Daoy (cell line): ENCODE measurements at regions not wholly inside any gene's neighbourhood (a gene's known extent, or its start where the extent isn't known, plus 50 kb on each side); places are given as distances from the start of the nearest gene placed in this dataset.
"Not testable (repeated sequence)": the region's sequence is repeated elsewhere in the genome, so short reads cannot be mapped to it uniquely, and the experiment has no call there.

Experiments
- DNase-seq: peaks from one replicate; pipeline ENCODE4 v3.0.0-alpha.2; 2015; ENCODE audit warnings: low read depth

DNA sequence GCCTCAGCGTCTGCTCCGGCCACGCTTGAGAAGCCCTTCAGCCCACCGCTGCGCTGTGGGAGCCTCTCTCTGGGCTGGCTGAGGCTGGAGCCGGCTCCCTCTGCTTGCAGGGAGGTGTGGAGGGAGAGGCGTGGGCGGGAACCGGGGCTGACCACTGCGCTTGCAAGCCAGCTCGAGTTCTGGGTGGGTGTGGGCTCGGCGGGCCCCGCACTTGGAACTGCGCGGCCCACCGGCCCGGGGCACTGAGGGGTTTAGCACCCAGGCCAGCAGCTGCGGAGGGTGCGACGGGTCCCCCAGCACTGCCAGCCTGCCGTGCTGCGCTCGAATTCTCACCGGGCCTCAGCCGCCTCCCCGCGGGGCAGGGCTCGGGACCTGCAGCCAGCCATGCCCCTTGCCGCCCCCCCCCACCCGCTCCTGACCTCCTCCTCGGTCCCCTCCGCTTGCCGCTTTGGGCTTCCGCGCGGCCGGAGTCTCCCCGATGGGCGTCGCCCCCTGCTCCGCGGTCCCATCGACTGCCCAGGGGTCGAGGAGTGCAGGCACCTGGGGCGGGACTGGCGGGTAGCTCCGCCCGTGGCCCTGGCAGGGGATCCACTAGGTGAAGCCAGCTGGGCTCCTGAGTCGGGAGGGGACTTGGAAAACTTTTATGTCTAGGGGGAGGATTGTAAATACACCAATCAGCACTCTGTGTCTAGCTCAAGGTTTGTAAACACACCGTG lies 106.7 kb downstream of the RAP2B start:
- no peak for DNase-seq

DNA sequence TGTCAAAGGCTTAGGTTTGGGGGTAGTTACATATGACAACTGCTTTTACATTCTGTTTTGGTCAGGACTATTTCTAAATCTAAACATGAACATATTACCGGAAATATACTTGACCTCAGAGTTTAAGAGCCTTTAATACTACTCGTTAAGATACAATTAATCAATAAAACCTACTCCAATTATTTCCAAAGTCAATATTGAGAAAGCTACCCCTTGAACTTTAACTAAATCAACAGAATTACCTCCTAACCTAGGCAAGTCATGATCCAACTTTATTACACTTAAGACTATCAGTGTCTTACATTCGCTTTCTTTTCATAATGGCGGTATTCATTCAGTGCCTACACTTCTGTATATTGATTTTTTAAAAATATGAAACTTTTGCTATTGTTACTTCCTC lies 107.7 kb downstream of the RAP2B start:
- DNase-seq = no peak

DNA sequence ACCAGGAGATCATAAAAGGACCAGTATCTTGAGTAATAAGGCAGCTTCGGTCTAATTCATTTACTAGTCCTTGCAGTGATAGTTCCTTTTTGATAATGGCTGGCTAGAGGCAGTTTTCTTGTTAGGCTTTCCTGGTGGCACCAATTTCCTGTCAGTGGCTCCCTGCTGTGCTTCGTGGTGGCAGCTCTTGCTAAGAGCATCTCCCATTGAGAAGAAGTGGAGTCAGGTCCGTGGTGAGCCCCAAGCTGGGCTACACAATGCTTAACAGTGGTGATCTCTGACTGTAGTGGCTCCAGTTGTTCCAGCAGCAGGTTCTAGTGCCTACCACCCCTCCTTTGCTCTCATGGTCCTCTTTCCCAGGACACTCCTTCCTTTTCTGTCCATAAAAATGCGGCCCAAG lies 111.2 kb downstream of the RAP2B start:
- DNase-seq = no peak

DNA sequence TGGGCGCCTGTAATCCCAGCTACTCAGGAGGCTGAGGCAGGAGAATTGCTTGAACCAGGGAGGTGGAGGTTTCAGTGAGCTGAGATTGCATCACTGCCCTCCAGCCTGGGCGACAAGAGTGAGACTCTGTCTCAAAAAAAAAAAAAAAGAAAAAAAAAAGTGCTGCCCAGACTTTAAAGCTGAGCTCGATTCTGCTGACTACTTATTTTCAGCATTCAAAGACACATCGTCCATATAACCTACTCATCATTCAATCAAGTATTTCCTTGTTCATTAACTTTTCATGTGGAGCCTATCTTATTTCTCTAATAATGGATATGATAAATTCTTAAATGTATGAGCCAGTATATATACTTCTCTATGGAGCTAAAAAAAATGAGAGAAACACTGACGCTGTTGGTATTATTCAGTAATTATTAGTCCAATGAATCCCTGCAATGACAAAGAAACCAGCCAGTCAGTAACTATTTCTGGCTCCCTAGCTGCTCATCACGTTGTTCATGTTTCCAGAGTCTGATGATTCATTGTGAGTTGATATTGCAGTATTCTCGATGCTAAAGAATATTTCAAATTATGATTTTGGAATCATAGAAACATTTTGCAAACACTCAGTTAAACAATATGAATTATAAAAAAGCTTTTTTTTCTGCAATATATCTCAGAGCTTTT lies 111.9 kb downstream of the RAP2B start:
- DNase-seq = no peak

DNA sequence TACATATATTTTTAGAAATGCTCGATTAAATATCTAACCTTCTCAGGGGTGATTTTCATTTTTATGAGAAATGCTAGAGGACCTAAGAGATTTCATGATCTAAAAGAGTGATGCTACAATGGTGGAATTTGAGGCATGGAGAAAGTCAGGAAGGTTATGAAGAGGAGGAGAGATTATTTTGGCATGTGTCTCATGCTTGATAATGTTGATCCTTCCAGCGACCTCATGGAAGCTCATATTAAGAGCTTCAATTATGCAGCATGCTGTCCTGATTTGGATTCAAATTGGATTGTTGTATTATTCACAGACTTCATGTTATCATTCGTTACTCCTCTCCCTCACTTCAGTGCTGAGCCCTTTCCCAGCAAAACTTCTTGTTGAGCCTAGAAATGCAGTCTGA lies 112.5 kb downstream of the RAP2B start:
- no peak for DNase-seq

DNA sequence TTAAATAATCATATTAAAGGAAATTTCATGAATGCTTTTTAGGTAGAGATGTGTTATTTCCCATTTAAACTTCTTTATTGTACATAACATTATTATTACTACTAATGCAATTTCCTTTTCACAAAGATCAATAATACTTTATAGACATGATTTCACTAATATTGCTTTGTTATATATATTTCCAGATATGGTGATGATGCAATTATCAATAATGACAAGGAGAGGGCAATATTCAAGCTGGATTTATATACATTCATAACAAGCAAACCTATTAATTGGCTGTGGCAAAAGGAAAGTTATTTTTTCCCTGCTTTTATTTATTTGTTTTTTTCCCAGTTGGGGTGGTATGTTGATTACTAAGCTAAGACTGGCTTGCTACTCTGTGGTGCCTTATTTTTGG lies 113.5 kb downstream of the RAP2B start:
- DNase-seq = no peak

DNA sequence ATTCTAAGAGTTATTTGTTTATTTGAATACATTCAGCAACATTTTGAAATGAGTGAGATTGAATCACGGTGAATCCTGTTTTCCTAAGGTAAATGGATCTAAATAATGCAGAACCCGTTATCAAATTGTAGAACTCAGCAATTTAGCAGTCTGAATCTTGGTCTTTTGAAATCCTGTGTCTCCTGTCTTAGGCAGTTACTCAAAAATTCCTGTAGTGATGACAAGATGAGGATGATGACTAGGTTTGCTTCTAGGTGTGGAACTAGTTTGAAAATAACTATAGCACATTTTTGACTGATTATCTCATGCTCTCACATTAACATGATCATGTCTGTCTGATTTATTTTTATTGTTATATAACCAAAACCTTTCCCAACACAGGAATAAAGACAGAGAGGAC lies 115.0 kb downstream of the RAP2B start:
- DNase-seq = no peak

DNA sequence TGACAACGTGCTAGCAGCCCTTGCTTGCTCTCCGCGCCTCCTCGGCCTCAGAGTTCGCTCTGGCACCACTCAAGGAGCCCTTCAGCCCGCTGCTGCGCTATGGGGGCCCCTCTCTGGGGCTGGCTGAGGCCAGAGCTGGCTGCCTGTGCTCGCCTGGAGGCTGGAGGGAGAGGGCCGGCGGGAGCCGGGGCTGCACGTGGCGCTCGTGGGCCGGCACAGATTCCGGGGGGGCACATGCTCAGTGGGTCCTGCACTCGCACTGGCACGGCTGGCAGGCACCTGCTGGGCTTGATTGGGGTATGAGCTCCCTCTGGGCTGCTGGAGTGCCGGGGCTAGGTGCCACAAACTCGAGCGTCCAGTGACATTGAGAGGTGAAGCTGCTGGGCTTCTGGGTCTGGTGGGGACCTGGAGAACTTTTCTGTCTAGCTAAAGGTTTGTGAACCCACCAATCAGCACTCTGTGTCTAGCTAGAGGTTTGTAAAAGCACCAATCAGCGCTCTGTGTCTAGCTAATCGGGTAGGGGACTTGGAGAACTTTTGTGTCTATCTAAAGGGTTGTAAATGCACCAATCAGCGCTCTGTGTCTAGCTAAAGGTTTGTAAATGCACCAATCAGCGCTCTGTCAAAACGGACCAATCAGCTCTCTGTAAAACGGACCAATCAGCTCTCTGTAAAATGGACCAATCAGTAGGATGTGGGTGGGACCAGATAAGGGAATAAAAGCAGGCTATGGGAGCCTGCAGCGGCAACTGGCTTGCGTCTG lies 119.4 kb downstream of the RAP2B start:
- DNase-seq = not testable (repeated sequence)

DNA sequence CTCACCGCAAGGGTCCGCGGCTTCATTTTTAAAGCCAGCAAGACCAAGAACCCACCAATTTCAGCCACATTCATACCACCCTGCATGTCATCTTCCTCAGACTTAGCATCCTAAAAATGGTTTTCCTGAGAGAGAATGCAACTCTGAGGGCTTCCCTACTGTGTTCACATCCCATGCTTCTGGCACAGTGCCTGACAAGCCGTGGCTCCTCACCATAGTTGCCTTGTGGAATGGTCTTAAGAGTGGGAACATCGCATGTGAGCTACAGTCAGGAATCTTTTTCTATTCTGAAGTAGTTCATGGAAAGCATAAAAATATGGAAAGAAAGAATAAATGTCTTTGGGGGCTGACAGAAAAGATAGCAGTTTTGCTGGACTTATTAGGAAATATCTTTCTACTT lies 120.3 kb downstream of the RAP2B start:
- DNase-seq = no peak

DNA sequence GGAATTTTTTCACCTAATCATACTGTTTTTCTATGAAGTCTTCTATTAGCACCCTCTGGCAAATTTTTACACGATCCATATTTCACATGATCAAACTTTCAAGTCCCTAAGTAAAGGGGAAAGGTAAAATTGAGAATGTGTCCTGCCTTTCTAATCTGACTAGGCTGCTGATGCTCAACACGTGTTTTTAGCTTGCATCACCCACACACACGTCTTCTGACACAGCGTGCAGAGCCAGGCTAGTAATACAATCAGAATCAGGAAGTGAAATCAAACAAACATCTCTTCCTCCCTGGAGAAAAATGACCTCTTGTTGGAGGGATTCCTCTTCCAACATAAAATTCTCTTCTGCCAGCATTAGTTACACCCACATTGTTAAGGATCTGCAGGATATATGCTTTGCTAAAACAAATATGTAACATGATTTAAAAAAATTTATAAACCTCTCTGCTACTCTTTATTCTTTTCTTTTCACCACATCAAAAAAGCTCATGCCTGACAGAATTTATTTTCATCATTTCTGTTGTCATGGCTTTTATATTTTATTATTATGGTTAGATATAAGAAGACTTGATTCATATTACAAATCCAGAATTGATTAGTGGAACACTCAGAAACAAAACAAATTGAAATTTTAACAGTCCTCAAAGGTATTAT lies 122.4 kb downstream of the RAP2B start:
- DNase-seq = peak; percentile 71

DNA sequence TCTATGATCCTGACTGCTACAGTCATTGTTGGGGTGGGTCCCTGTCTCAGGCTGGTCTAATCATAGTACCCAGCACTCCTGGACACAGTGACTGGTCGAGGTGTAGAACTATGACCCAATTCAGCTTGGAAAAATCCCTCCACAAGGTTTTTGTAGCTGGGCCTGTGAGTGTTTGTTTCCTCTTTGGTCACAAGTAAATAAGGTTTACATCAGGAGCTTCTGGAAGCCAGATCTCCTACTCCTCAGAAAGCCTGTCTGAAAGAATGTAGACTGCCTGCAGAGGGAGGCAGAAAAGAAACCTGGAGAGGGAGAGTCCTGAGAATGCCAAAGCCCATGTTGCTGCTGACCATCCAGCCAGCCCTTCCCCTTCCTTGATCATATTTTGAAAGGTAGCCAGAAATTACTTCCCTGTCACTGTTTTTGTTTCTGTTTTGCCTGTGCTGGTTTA lies 123.2 kb downstream of the RAP2B start:
- no peak for DNase-seq

DNA sequence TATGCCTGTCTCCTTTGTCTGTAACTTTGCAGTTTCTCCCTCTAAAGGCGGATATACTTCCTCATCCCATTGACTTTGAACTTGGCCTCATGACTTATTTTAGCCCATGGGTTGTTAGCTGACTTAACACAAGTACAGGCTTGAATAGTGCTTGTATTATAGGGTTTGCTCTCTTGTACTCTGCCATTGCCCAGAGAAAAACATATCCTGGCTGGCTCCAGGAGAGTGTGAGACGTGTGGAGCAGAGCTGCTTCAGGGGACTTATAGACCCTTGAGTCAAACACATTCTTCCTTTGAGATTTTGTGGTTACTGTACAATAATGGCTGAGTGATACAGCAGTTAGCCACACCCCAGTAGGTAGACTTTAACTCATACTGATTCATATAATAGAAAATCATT lies 124.0 kb downstream of the RAP2B start:
- DNase-seq = no peak

DNA sequence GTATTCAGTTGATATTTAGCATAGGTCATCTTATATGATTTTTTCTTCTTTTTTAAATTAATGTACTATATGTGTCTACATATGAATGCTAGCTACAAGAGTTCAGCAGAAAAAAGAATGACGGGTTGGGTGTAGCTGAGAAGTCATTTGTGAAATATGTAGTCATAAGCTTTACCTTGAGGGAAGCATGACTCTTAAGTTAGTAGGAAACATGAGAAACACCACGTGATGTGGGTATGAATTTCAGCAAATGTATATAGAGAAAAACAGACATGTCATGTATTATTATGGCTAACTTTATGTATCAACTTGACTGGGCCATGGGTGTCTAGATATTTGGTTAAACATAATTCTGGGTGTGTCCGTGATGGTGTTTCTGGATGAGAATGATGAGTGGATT lies 125.0 kb downstream of the RAP2B start:
- DNase-seq = no peak

DNA sequence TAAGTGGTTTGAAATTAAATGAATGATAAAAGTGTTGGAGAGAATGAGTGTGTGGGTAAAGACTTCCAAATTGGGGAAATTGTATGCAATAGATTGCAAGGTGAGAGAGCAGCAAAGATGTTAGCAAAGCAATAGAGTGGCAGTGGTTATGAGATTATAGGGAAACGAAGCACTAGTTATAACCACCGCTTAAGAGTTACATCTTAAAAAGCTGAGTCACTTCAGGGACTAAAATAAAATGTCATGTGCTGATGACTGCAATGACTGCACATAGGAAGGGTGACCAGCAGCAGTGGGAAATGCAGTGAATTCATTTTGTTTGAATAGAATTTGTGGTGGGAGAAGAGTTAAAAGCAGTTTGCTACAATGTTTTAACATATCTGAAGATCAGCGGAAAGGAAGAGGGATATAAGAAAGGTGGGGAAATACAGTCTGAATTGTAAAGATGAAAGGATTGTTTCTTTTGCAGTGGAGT lies 127.3 kb downstream of the RAP2B start:
- no peak for DNase-seq

DNA sequence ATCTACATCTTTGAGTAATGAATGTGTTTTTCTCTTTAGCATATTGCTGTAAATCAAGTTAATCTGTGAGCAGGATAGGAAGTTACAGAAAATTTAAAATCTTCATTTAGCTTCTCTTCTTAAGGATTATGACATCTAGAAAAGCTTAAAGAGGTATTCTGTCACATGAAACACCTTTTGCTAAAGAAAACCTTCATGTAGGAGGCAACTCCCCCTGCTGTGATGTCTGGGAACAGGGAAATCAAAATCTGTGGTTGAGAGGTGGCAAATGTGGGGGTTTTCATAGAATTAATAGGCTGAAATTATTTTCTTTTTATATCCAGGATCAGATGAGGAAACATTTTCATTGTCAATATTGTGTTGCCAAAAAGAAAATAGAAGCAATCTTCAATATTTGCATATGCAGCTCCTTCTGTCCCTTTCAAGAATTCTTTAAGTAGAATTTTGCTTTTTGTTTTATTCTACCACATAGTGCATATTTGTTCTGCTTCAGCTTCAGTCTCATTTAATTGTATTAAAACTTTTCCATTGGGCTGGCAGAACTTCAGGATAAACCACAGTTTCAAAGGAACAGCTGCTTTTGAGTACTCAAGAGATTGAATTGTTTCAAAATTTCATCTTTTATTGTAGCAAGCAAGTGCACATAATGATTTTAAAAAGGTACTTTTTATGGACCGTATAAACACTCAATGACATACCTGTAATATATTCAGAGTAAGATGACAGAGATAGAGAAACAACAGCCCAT lies 128.4 kb downstream of the RAP2B start:
- no peak for DNase-seq

DNA sequence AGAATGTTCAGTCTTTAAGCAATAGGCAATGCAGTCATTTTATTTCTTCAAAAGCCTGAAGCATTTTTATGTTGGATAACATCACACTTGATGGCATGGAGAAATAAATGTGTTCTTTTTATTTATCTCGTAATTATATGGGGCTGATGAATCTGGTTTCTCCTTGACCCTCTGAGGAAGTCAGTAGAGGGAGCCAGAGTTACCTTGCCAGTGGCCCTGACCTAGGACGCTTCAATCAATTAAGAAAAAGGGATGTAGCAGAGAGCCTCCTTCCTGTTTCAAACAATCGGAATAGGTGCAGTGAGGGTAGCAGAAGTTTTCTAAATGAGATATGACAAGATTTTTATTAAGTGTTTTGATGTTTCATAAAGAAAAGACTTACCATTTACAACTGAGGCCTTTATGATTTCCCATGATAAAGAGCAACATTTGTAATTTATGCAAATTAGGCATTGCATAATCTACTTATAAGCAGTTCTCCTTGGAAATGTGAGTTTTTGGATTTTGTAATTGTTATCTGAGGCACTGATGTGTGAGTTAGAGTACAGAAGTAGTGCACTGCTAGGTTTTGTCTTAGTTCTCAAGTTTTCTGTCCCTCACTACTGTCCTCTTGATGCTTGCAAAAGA lies 129.1 kb downstream of the RAP2B start:
- DNase-seq = no peak

DNA sequence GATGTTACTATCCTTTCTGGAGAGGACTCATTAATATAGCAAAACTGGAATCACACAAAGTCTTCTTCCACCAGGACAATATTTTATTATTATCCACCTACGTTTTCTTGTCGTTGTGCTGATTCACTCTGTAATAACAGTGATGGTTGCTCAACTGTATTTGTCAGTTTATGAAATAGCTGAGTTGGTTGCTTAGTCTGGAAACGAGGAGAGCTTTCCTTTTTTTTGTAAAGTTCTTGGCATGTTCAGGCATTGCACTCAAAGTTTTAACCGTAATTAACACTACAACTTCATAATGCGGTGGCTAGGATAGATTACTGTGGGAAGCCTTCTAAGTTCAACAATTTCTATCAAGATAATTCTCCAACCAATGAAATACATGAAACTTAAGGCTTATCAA lies 131.2 kb downstream of the RAP2B start:
- no peak for DNase-seq

DNA sequence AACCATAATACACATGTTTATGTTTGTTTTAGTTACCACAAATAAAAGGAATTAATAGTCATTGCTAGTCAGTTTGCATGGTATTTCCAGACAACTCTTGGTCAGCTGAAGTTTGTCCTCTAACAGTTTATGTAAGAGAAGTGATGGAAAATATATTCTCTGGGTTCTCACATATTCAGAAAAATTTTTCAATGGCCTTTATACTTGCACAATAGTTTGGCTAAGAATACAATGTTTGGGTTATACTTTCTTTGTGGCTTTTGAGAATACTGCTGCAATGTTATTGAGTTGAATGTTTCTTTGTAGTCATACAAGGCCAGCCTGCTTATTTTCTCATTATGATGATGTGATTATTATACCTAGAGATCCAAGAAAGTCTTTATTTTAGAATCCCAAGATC lies 133.9 kb downstream of the RAP2B start:
- DNase-seq = no peak

DNA sequence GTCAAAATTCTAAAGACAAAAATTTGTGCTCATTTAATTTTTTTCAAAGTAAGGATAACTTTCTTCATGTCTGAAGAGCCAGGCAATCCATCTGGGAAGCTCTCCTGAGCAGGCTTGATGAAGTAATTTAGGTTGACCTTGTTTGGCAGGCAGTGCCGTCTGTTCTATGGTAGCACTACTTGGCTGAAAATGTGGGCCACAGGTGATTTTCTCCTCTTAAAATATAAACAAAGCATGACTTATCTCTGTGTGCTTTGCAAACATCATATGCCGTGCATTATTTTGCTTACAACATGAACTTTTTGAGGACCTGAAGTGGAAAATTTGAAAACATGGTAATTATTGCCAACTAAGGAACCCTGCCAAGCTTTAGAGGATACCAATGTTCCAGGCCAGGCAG lies 143.2 kb downstream of the RAP2B start:
- no peak for DNase-seq

DNA sequence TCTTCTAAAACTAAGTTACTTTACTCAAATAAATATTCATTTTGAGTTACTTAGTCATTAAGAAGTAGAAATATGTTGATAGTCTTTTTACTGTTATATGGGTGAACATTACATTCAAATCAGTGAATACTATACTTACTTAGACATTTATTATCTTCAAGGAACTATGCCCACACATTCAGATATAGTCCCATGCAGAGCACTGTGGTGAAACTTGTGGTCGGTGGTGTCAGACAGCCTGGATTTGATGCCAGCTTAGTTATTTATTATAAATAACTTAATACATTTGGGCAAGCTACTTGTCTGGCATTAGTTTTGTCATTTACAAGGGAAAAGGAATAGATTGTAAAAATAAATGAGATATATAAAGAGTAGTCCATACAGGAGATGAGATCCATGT lies 149.5 kb downstream of the RAP2B start:
- peak; percentile 24 for DNase-seq

DNA sequence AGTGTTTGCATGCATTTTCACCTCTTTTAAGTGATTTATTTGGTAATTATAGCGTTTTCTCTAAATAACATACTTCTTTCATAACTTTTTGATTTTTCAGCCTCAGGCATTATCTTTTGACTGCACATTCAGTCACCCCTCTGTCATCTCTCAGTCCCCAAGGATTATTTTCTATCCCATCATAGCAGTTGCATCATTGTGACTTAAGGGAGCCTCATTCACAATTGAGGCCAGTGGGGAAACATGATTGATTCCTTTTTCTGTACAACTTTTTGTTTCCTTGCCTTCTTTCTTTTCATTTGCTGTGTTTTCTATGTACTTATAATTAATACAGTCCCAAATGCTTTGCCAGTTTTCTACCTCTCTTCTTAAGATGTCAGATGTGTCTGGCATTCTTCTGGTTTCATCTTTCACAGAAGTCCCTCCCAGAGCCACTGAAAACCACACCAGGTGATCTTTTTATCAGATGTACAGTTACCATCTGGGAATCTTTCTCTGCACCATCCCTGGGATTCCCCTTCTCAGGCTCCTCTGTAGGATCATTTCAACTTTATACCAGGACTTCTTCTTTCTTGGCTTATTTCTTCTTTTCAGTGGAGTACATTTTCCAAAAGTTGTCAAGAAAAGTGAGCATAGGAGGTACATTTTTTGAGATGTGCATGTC lies 151.4 kb downstream of the RAP2B start:
- no peak for DNase-seq
